ENCODE measurements at regions not wholly inside any gene's neighbourhood (a gene's known extent, or its start where the extent isn't known, plus 50 kb on each side); places are given as distances from the start of the nearest gene placed in this dataset.

DNA sequence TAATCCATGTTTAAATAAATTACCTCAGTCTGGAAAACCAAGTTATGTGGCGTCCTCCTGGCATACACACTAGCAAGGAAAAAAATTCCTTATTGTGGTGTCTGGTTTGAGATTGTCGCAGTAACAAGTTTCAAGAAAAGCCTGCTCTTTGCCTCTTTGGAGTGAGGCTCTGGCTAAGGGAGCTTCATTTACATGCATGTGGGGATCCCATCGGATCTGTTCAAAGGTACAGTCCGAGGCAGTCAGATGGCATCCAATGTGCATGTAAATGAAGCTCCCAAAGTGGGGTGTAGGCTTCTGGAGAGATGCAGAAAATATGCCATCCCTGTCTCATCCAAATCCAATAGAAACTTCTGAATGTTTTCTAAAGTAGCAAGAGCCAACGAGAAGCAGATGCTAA, 199.5 kb upstream of the FBXL4 start:
- TF ChIP-seq EZH2phosphoT487 (IDR thresholded peaks at IDR 0.05; ENCODE audit: low read depth): no peak
- TF ChIP-seq, protein P1, sequence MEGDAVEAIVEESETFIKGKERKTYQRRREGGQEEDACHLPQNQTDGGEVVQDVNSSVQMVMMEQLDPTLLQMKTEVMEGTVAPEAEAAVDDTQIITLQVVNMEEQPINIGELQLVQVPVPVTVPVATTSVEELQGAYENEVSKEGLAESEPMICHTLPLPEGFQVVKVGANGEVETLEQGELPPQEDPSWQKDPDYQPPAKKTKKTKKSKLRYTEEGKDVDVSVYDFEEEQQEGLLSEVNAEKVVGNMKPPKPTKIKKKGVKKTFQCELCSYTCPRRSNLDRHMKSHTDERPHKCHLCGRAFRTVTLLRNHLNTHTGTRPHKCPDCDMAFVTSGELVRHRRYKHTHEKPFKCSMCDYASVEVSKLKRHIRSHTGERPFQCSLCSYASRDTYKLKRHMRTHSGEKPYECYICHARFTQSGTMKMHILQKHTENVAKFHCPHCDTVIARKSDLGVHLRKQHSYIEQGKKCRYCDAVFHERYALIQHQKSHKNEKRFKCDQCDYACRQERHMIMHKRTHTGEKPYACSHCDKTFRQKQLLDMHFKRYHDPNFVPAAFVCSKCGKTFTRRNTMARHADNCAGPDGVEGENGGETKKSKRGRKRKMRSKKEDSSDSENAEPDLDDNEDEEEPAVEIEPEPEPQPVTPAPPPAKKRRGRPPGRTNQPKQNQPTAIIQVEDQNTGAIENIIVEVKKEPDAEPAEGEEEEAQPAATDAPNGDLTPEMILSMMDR (IDR thresholded peaks at IDR 0.05; ENCODE audit: low read depth, low read length): no peak
